ENCODE measurements at regions not wholly inside any gene's neighbourhood (a gene's known extent, or its start where the extent isn't known, plus 50 kb on each side); places are given as distances from the start of the nearest gene placed in this dataset.
A peak's percentile ranks its signal among the peaks of the same experiment; 100 is the strongest.

DNA sequence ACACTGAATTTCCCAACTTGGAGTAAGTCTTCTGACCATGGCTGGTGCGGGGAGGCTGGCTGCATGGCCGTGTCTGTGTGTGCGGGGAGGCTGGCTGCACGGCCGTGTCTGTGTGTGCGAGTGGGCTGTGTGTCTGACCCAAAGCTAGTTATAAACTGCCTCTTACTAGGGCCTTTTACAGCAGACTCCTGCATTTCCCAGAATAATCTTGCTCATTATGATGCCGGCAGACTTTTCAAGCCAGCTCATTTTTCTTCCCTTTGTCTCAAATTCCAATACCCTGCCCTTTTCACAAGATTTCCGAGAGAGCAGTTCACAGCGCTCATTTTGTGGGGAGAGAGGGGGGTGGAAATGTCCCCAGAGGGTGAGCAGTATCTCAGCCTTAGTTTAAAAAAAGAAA, 470.7 kb upstream of the BRINP1 start:
- H2BK15ac ChIP-seq (ENCODE audit: low read length): no peak overlapping the region
- no peak overlapping the region for H3K18ac ChIP-seq (ENCODE audit: low read length)
- H3K27ac ChIP-seq (replicated peaks; ENCODE audit: low read length): no peak overlapping the region
- no peak overlapping the region for H2BK12ac ChIP-seq (ENCODE audit: low read length)
- H3K79me1 ChIP-seq (ENCODE audit: low read depth, low read length): no peaks in the 10 kb centered on the region
- no peak overlapping the region for H4K8ac ChIP-seq (ENCODE audit: low read depth, low read length)
- no peak overlapping the region for H2BK120ac ChIP-seq (ENCODE audit: low read depth, low read length)
- H3K4me3 ChIP-seq (ENCODE audit: low read length in 2 of 2): no peak overlapping the region
- H2AFZ ChIP-seq (ENCODE audit: low read length): peak overlapping the region; percentile 74
- DNase-seq (ENCODE audit: low spot score): peak; percentile 11
- peak overlapping the region; percentile 12 for H2AK5ac ChIP-seq (ENCODE audit: low read depth, low read length)
- H3K4me1 ChIP-seq (ENCODE audit: control insufficient read depth in 2 of 2, insufficient read depth in 1 of 2, low read depth in 1 of 2, low read length in 2 of 2): peaks cover 0 to 12% of the 10 kb centered on the region in 2 donors
- no peak overlapping the region for H4K91ac ChIP-seq (ENCODE audit: low read depth, low read length, poor library complexity)
- H3K27me3 ChIP-seq (ENCODE audit: control insufficient read depth in 3 of 3, insufficient read depth in 3 of 3, low read depth in 1 of 3, low read length in 3 of 3): no peaks in the 10 kb centered on the region
- no peak overlapping the region for H2BK5ac ChIP-seq (ENCODE audit: low read length)
- no peak overlapping the region for H3K23ac ChIP-seq (ENCODE audit: low read depth, low read length, poor library complexity)
- H3K36me3 ChIP-seq (replicated peaks in 1 of 2; ENCODE audit: control insufficient read depth in 2 of 2, insufficient read depth in 2 of 2, low read length in 2 of 2): no peaks in the 10 kb centered on the region
- no peak overlapping the region for H3K9ac ChIP-seq (ENCODE audit: low read depth, low read length, poor library complexity)
- no peak overlapping the region for H3K14ac ChIP-seq (ENCODE audit: low read length)
- H3K9me3 ChIP-seq (replicated peaks in 1 of 2; ENCODE audit: control insufficient read depth in 2 of 2, insufficient read depth in 1 of 2, low read depth in 1 of 2, low read length in 2 of 2): no peaks in the 10 kb centered on the region
- H3K4ac ChIP-seq (ENCODE audit: low read length): no peak overlapping the region
- WGBS, 2 donors (ENCODE audit: extremely low coverage in 2 of 2, insufficient read length in 2 of 2, insufficient replicate concordance in 1 of 2): no CpG with 5 or more reads among the region's 9 CpGs
- peak overlapping the region; percentile 12 for H3K4me2 ChIP-seq (ENCODE audit: insufficient read depth, low read length, poor library complexity, severe bottlenecking)

DNA sequence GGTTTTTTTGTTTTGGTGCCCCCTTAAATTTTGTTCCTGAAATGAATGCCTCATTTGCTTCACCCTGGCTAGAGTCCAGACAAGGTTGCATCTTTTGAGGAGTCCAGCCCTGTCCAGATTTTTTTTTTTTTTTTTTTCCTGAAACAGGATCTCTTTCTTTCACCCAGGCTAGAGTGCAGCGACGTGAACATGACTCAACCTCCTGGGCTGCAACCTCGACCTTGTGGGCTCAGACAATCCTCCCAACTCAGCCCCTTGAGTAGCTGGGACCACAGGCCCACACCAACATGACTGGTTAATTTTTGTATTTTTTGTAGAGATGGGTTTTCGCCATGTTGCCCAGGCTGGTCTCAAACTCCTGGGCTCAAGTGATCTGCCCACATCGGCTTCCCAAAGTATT, 469.0 kb upstream of the BRINP1 start:
- Histone ChIP-seq H2BK12ac (ENCODE audit: low read length) (no peak overlapping the region), H3K36me3 (replicated peaks in 1 of 2; ENCODE audit: control insufficient read depth in 2 of 2, insufficient read depth in 2 of 2, low read length in 2 of 2) (no peaks in the 10 kb centered on the region), H3K4me2 (ENCODE audit: insufficient read depth, low read length, poor library complexity, severe bottlenecking) (no peak overlapping the region), H4K8ac (ENCODE audit: low read depth, low read length) (no peak overlapping the region), H3K14ac (ENCODE audit: low read length) (no peak overlapping the region), H3K27ac (replicated peaks; ENCODE audit: low read length) (no peak overlapping the region), H2BK5ac (ENCODE audit: low read length) (no peak overlapping the region), H2BK120ac (ENCODE audit: low read depth, low read length) (no peak overlapping the region), H3K9ac (ENCODE audit: low read depth, low read length, poor library complexity) (no peak overlapping the region), H2AFZ (ENCODE audit: low read length) (no peak overlapping the region), H3K23ac (ENCODE audit: low read depth, low read length, poor library complexity) (no peak overlapping the region), H4K91ac (ENCODE audit: low read depth, low read length, poor library complexity) (no peak overlapping the region), H2AK5ac (ENCODE audit: low read depth, low read length) (no peak overlapping the region), H3K9me3 (replicated peaks in 1 of 2; ENCODE audit: control insufficient read depth in 2 of 2, insufficient read depth in 1 of 2, low read depth in 1 of 2, low read length in 2 of 2) (no peaks in the 10 kb centered on the region), H3K79me1 (ENCODE audit: low read depth, low read length) (no peaks in the 10 kb centered on the region), H3K4me1 (ENCODE audit: control insufficient read depth in 2 of 2, insufficient read depth in 1 of 2, low read depth in 1 of 2, low read length in 2 of 2) (peaks cover 0 to 12% of the 10 kb centered on the region in 2 donors), H2BK15ac (ENCODE audit: low read length) (no peak overlapping the region), H3K27me3 (ENCODE audit: control insufficient read depth in 3 of 3, insufficient read depth in 3 of 3, low read depth in 1 of 3, low read length in 3 of 3) (no peaks in the 10 kb centered on the region), H3K4me3 (ENCODE audit: low read length in 2 of 2) (no peak overlapping the region), H3K18ac (ENCODE audit: low read length) (no peak overlapping the region), H3K4ac (ENCODE audit: low read length) (no peak overlapping the region)
- no peak for DNase-seq (ENCODE audit: low spot score)
- no CpG with 5 or more reads among the region's 5 CpGs for WGBS, 2 donors (ENCODE audit: extremely low coverage in 2 of 2, insufficient read length in 2 of 2, insufficient replicate concordance in 1 of 2)

- Histone ChIP-seq H3K14ac (ENCODE audit: low read length) (no peak overlapping the region), H4K8ac (ENCODE audit: low read depth, low read length) (no peak overlapping the region), H3K23ac (ENCODE audit: low read depth, low read length, poor library complexity) (no peak overlapping the region), H3K27ac (replicated peaks; ENCODE audit: low read length) (no peak overlapping the region), H3K79me1 (ENCODE audit: low read depth, low read length) (no peaks in the 10 kb centered on the region), H2BK120ac (ENCODE audit: low read depth, low read length) (no peak overlapping the region), H3K4me2 (ENCODE audit: insufficient read depth, low read length, poor library complexity, severe bottlenecking) (no peak overlapping the region), H2BK5ac (ENCODE audit: low read length) (no peak overlapping the region), H3K27me3 (ENCODE audit: control insufficient read depth in 3 of 3, insufficient read depth in 3 of 3, low read depth in 1 of 3, low read length in 3 of 3) (no peaks in the 10 kb centered on the region), H3K18ac (ENCODE audit: low read length) (no peak overlapping the region), H3K9me3 (replicated peaks in 1 of 2; ENCODE audit: control insufficient read depth in 2 of 2, insufficient read depth in 1 of 2, low read depth in 1 of 2, low read length in 2 of 2) (no peaks in the 10 kb centered on the region), H2BK15ac (ENCODE audit: low read length) (no peak overlapping the region), H4K91ac (ENCODE audit: low read depth, low read length, poor library complexity) (no peak overlapping the region), H2AK5ac (ENCODE audit: low read depth, low read length) (no peak overlapping the region), H3K9ac (ENCODE audit: low read depth, low read length, poor library complexity) (no peak overlapping the region), H3K36me3 (replicated peaks in 1 of 2; ENCODE audit: control insufficient read depth in 2 of 2, insufficient read depth in 2 of 2, low read length in 2 of 2) (no peaks in the 10 kb centered on the region), H3K4me3 (ENCODE audit: low read length in 2 of 2) (no peak overlapping the region), H2AFZ (ENCODE audit: low read length) (no peak overlapping the region), H2BK12ac (ENCODE audit: low read length) (no peak overlapping the region), H3K4ac (ENCODE audit: low read length) (no peak overlapping the region), H3K4me1 (ENCODE audit: control insufficient read depth in 2 of 2, insufficient read depth in 1 of 2, low read depth in 1 of 2, low read length in 2 of 2) (peaks cover 0 to 12% of the 10 kb centered on the region in 2 donors)
- no peak for DNase-seq (ENCODE audit: low spot score)
- no CpG with 5 or more reads among the region's 3 CpGs for WGBS, 2 donors (ENCODE audit: extremely low coverage in 2 of 2, insufficient read length in 2 of 2, insufficient replicate concordance in 1 of 2)
Observed at GRCh38 chr9:119836036-119836435, 466.8 kb upstream of the BRINP1 start.

DNA sequence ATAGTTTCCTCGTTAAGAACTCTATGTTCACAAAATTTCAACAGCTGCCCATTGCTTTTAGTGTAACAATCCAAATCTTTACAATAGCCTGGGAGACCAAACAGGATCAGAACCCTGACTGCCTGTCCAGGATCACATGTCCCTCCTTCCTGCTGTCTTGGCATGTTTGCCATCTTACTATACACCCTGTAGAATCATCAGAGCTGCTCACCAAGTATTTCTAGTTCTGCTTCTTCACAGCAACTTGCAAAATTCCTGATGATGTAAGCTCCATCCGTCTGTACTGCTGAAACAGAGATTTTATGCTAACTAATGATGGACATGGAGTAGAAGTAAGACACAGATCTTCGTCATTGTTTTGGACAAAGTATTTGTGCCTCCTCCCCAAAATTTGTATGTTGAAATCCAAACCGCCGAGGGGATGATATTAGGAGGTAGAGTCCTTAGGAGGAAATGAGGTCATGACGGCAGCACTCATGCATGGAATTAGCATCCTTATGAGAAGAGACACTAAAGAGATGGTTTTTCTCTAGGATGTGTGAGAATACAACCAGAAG, 464.9 kb upstream of the BRINP1 start:
- H4K8ac ChIP-seq (ENCODE audit: low read depth, low read length): no peak overlapping the region
- H3K4ac ChIP-seq (ENCODE audit: low read length): no peak overlapping the region
- no peak for DNase-seq (ENCODE audit: low spot score)
- H2BK12ac ChIP-seq (ENCODE audit: low read length): no peak overlapping the region
- no peak overlapping the region for H4K91ac ChIP-seq (ENCODE audit: low read depth, low read length, poor library complexity)
- no peak overlapping the region for H3K23ac ChIP-seq (ENCODE audit: low read depth, low read length, poor library complexity)
- H3K18ac ChIP-seq (ENCODE audit: low read length): no peak overlapping the region
- H3K14ac ChIP-seq (ENCODE audit: low read length): no peak overlapping the region
- no peaks in the 10 kb centered on the region for H3K36me3 ChIP-seq (replicated peaks in 1 of 2; ENCODE audit: control insufficient read depth in 2 of 2, insufficient read depth in 2 of 2, low read length in 2 of 2)
- H3K27ac ChIP-seq (replicated peaks; ENCODE audit: low read length): no peak overlapping the region
- H3K9ac ChIP-seq (ENCODE audit: low read depth, low read length, poor library complexity): no peak overlapping the region
- H2AFZ ChIP-seq (ENCODE audit: low read length): no peak overlapping the region
- no peak overlapping the region for H2BK5ac ChIP-seq (ENCODE audit: low read length)
- no peak overlapping the region for H2BK15ac ChIP-seq (ENCODE audit: low read length)
- H3K9me3 ChIP-seq (replicated peaks in 1 of 2; ENCODE audit: control insufficient read depth in 2 of 2, insufficient read depth in 1 of 2, low read depth in 1 of 2, low read length in 2 of 2): no peaks in the 10 kb centered on the region
- no peak overlapping the region for H2BK120ac ChIP-seq (ENCODE audit: low read depth, low read length)
- H3K27me3 ChIP-seq (ENCODE audit: control insufficient read depth in 3 of 3, insufficient read depth in 3 of 3, low read depth in 1 of 3, low read length in 3 of 3): no peaks in the 10 kb centered on the region
- H3K4me2 ChIP-seq (ENCODE audit: insufficient read depth, low read length, poor library complexity, severe bottlenecking): no peak overlapping the region
- H3K4me3 ChIP-seq (ENCODE audit: low read length in 2 of 2): no peak overlapping the region
- no peak overlapping the region for H2AK5ac ChIP-seq (ENCODE audit: low read depth, low read length)
- peaks cover 0 to 2% of the 10 kb centered on the region in 2 donors for H3K4me1 ChIP-seq (ENCODE audit: control insufficient read depth in 2 of 2, insufficient read depth in 1 of 2, low read depth in 1 of 2, low read length in 2 of 2)
- no CpG with 5 or more reads among the region's 6 CpGs for WGBS, 2 donors (ENCODE audit: extremely low coverage in 2 of 2, insufficient read length in 2 of 2, insufficient replicate concordance in 1 of 2)
- no peaks in the 10 kb centered on the region for H3K79me1 ChIP-seq (ENCODE audit: low read depth, low read length)

Data from neuronal stem cell (in vitro differentiated cells).